Stimulated activated CD8-positive, alpha-beta memory T cell treated with anti-CD3 and anti-CD28 coated beads, Interleukin-4, amount 100 ng/mL, for 48 hours (primary cell): ENCODE measurements at regions not wholly inside any gene's neighbourhood (a gene's known extent, or its start where the extent isn't known, plus 50 kb on each side); places are given as distances from the start of the nearest gene placed in this dataset.

Experiments used
- DNase-seq: peaks from one replicate; pipeline ENCODE4 v3.0.0-alpha.2; 2020

DNA sequence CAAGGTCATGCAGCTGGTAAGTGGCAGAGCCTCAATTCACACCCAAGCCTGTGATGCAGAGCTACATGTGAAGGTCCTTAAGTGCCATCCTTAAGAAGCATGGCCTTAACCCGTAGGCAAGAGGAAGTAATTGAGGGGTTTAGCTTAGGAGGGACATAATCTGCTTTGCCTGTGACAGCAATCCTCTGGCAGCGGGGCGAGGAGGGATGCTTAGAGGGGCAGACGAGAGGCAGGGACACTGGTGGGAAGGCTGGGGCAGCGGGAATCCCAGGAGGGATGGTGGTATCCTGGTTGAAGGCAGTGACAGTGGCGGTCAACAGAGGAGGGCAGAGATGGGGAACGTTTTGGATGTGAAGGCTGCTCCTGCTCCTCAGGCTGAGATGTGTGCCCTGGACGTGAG lies 88.1 kb downstream of the EFNB1 start:
- no peak for DNase-seq

DNA sequence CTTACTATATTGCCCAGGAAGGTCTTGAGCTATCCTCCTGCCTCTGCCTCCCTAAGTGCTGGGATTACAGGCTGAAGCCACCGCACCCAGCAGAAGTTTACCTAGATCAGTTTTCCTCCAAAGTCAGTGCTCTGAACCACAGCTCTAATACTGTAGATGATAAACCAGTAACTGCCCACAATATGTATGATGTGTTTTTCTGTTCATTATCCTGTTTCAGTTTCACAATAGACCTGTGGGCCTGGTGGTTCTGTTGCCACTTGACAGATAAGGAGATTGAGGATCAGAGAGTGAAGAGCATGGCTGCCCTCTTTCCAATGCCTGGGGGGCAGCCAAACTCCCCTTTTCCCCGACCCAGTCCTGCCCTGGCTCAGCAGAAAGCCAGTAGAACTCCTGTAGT lies 87.0 kb downstream of the EFNB1 start:
- no peak for DNase-seq

DNA sequence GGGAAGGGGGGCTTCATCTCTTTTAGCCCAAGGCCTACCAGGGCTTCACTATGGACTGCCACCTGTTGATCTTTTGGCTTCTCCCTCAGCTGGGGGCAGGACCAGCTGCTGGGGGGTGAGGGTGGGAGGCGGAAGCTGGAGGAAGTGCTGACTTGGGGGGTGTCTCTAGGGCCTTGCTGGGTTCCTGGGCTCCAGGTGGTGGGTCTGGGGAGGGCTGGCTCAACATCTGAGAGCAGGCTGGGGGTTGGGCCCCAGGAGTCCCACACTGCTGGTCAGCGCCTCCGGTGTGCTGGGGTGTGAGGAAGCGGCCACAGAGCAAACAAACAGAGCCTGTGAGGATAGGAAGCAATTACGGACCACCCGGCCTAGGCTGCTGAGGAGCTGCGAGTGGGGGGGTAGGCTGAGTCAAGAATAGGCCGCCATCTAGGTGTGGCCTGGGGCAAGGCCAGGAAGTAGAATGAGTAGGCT lies 85.7 kb downstream of the EFNB1 start:
- no peak for DNase-seq

DNA sequence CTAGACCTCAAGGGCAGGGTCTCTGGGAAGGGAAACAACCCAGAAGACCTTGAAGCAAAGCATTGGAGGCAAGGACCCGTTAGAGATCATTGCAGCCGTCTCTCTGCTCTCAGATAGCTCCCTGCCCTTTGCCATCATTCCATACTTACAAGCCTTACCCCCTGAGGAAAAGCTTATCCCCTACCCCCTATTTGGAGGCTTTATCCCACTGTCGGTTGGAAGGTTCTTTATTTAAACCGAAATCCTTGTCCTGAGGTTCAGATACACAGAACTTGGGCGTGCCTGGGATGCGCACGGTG lies 84.4 kb downstream of the EFNB1 start:
- no peak for DNase-seq

DNA sequence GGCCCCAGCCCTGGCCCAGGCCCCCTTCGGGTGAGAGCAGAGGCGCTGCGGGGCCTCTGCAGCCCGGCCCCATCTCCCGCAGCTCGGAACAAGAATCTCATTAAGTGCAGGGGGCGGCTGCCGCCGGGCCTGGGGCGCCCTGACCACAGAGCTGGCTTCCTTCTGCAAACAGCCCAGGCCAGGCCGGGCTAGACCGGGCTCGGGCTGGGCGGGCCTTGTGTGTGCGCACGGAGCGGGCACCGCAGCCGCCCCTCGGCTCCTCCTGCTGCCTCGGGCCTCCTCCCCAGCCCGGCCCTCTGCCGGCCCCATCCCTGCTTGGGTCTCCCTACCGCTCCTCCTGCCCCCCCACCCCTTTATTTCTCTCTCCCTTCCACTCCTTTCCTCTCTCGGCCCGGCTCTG lies 83.3 kb downstream of the EFNB1 start:
- no peak for DNase-seq

DNA sequence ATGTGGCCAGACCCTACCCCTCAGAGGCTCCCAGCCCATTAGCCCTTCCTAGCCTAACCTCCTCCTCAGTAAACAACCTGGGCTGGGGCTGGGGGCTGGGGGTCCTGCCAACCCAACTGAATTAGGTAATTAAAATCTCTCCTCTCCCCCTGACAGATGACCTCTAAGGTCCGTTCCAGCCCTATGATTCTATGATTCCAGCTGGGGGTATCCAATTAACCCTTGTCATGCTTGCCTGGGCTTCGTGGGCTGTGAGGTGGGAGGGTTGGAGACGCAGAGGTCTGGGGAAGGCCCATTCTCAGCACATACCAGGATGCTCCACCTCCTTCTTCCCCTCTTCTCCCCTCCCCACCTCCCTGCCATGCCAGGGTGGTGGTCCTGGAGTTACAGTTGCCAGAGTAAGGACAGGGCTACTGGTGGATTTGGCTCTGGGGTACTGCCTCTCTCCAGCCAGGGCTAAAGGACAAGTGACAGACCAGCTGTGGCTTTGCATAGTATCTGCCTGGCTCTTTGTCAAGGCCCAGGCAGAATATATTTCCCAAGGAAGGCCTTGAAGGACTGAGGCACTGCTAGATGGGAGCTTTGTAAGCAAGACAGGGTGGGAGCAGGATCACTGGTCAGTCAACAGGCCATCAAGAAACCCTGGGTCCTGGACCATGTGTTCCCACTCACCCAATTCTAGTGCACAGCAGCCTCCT lies 82.1 kb downstream of the EFNB1 start:
- DNase-seq, result no peak

DNA sequence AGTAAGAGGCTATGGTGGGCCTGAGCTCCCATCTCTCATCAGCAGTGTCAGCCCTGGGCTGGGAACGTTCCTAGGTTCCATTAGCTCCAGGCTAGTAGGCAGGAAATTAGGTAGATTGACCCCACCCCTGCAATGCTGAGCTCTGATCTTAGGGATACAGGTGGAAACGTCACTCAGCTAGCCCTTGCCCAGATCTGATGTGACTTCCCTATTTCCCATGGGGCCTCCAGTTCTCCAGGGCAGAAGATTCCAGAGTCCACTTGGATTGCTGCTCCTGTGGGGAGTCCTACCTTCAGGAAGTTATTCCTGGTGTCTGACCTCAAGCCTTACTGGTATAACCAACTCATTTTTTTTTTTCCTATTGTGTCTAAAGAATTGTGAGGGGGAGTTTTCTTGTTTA lies 81.1 kb downstream of the EFNB1 start:
- DNase-seq, result no peak

DNA sequence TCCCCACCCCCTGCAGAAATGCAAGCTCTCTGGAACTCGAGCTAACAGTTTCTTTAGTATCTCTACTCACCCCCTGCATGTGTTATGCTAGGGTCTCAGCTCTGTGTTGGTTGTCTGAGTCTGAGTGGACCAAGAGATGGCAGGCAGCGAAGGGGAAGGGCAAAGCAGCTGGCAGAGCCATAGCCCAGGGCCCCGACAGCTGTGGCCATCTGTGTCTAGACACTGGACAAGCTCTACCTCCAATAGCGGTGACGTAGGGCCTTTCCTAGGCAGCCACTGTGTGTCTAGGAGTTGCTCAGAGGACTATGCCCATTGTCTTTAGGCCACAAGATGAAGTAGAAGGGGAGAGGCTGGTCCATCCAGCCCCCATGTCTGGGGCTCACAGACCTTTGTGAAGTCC lies 79.2 kb downstream of the EFNB1 start:
- no peak for DNase-seq

DNA sequence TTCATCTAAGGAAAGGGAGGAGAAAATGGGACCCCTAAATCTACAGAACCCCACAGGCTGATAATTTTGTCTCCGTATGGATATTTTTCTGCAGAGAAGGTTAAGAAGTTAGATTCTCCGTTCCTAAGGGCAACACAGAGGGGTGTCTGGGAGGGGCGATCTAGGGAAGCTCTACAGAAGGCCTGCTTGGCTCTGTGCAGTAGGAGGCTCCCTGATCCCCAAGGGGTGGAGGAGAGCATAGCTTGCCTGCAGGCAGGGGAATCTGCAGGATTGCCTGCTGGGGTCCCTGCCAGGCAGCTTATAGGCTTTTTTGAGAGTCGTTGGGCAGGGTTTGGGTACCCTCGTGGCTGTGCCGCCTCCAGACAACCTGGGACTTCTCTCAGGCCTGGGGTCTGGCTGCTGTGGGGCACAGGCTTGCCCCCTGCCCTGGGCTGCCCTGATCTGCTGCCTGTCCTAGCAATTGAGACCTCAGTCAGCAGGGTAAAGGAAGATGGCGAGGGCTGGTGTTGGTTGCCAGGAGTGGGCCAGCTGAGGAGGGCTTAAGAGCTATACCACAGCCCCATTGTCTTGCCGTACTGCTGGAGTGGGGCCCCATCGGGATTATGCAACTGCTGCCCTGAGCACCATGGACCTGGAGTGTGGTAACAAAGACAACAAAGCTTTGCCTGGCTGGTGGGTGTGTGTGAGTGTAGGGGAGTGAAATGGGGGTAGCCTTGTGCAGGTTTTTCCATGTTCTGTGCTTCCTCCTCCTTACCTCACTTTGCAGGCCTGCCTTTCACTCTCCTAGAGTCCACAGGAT lies 74.1 kb downstream of the EFNB1 start:
- no peak for DNase-seq

DNA sequence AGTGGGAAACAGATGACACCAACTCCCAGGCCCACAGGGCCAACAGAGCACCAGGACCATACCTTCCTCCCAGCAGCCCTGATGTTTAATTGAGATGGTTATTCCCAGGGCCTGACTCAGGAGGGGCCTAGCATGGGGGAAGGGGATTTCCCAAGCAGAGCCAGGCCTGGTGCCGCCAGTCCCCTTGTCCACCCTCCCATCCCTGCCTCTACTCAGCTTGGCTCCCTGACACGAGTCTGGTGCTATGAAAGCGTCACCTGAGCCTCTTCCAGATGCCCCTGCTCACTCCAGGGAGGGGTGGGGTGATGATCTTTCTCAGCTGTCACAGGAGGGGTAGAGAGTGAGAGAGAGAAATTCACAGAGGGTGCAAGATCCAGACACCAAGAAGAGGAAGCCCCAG lies 72.7 kb downstream of the EFNB1 start:
- no peak for DNase-seq

DNA sequence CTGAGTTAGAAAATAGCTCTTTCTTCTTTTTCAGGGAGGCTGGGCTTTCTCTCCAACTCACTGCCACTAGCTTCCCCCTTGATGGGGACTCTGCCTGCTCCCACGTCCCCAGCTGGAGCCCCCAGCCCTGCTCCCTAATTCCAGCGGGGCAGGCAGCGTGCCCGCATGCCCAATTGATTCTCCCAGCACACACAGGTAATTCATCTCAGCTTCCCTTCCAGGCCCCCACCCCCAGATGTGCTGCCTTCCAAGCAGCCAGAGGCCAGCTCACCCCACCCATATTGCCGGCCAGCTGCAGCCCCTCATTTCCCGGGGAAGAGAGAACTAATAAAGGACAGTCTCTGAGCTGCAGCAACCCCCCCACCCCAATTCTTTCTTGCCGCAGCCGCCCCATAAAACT lies 69.8 kb downstream of the EFNB1 start:
- DNase-seq, result no peak

DNA sequence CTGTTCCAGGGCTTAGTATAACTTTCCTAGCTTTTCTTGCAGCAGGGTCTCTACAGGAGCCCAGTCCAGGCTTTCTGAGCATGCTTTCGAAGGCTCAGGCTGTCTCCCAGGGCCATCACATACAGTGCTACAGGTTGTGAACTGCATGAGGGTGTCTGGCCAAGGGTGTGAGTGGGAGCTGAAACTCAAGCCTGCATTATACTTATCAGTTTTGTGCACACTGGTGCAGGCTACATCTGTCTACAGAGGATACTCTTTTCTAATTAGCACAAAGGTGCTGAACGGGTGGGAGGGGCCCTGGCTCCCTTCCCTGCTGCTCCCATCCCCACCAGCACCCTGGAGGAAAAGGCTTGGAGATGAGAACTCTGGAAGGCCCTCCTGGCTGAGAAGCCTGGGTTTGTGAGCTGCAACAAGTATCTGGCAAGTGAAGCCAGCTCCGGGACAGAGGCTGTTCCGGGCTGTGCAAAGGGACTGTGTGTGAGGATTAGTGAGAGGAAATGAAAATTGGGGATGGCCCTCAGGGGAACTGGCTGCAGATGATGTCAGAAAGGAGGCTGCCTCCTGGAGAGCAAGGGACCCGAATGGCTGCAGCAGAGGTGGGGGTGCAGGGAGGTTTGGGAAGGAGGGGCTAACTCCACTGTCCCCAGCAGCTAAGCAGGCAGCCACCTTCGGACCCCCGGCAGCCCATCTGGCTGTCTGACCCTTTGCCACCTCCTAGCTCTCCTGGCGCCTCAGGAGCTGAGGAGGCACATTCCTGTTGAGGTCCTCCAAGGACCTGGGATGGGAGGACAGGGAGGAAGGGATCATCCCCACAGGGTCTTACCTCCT lies 68.5 kb downstream of the EFNB1 start:
- DNase-seq, result no peak

DNA sequence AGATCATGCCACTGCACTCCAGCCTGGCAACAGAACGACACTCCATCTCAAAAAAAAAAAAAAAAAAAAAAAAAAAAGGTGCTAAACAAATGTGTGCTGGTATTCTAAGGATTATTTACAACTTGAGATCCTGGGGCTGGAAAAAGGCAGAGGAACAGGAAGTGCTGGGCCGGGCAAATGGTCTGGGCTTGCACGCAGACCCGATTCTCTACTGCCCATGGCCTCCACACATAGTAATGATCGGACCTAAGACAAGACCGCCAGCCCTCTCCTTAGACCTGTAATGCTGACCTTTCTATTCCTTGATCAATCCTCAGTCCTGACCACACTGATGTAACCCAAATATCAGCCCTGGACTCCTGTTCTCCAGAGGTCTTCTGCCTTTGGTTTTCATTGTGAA lies 67.8 kb downstream of the EFNB1 start:
- DNase-seq, result no peak

DNA sequence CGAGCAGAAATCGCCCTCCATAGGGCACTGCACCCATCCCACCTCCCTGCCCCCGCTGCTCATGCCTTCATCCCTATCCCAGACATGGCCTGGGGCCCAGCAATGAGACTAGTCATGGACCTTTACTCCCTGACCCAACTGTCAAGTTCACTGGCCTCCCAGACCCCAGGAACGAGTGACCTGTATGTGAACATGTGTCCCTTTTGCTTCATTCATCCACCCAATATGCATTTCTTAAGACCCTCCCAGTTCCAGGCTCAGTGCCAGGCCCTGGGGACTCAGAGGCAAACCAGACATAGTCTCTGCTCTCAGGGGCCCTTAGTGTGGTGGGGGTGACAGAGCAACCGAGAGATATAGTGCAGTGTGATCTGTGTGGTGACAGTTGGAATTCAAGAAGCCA lies 67.0 kb downstream of the EFNB1 start:
- no peak for DNase-seq

DNA sequence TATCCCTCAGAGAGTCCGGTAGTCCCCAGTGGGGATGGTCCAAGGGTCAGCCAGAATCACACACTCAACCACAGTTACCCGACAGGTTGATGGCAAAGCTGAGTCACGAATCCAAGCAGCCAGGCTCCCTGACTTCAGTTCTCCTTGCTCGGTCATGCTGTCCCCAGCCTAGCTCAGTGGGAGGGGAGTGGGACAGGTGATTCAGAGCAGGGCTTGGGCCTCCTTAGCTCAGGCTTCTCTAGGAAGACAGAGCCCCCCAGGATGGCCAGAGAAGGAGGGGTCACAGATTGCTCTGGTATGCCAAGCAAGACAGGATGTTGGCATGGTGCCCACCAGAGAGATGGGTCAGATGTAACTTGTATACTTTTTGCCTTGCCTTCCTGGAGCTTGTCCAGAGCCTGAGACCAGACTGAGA lies 66.5 kb downstream of the EFNB1 start:
- no peak for DNase-seq

DNA sequence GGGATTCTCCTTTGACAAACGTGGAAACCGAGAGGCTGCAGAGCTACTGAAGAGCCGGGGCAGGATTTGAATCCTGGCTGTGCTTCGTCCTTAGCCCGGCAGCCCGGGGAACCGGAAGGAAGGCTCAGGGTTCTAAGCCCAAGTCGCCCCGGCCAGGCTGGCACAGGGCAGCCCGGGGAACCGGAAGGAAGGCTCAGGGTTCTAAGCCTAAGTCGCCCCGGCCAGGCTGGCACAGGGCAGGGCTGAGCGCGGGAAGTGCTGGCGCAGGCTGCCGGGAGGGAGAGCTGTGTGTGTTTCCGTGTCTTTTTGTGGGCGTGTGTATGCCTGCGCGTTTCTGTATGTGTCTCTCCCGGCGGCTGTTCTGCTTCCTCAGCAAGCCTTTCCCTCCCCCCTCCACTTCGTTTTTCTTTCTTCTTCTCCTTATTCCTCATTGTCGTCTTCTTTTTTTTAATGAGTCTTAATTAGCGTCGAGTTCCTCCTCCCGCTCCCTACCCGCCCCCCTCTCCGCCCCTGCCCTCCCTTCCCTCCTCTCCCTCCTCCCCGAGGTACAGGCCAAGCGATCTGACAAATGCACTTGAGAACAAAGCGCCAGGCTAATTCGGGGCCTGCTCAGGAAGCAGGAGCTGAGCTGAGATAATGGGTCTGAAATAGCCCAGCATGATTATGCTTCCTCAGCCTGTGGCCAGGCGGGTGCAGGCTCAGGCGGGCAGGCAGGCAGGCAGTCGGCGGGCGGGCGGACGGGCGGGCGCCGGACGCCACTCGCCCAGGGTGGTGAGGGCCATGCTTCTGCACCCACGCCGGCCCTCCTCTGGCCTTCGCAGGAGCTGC lies 65.9 kb downstream of the EFNB1 start:
- no peak for DNase-seq

DNA sequence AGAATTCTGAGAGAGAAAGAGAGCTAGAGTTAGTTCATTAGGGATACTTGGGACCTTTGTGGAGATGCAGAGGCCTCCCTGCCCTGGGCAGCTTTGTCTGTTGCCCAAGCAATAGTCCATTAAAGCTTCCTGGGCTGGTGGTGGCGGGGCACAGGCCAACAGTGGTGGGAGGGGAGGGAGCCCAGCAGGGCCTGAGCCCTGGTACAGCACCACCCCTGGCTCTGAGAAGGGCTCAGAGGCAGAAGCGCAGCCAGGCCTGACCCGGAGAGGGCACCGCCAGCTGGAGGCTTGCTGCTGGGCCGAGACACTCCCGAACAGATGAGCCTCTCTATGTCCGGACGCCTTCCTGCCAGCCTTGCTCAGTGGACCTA lies 65.3 kb downstream of the EFNB1 start:
- no peak for DNase-seq

DNA sequence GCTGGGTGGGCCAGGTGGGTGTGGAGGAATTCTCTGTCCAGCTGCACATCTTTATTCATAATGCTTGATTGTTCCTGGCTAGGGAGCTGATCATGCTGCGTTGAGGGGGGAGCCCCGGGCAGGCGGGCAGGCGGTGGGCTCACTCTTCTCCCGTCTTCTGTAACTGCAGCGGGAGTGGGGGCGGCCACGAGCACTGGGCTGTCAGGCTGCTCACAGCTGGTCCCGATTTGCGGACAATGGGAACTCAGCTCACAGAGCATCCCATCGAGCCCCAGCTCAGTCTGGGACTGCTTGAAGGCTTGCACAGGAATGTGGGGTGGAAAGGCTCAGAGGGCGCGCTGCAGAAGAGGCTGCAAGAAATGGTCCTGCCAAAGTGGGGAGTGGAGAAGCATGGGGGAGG lies 63.8 kb downstream of the EFNB1 start:
- no peak for DNase-seq

DNA sequence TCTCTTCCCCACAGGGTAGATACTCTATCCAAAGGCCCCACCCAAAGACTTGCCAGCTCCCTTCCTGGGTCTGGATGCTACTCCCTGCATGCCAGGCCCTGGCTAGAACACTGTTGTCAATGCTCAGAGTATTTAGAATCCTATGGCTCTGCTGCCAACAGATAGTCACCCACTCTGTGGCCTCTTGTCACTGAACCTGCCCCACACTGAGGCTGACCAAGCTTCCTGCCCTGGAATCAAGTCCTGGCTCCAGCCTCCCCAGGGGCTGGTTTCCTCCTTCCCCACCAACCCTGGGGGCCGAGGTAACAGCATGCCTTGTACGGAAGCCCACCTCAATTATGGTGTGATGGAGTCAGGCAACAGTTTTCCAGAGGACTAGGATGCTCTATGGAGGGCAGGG lies 63.3 kb downstream of the EFNB1 start:
- no peak for DNase-seq
